IMR-90 (cell line): ENCODE measurements at regions not wholly inside any gene's neighbourhood (a gene's known extent, or its start where the extent isn't known, plus 50 kb on each side); places are given as distances from the start of the nearest gene placed in this dataset.

Experiments
- ATAC-seq: fragments of 200-7000 bp; cut with Tn5 transposase; 2 replicates; pipeline ENCODE4 v1.9.1; 2020; ENCODE audit warnings: low read depth, mild to moderate bottlenecking, moderate library complexity
- BruUV-seq: library from RNA; stranded (reverse); fragments of 400-500 nt; replicated peaks from 2 replicates; lab custom pipeline; 2021; lab: Mats Ljungman, UMichigan
- CTCF ChIA-PET: fragments of 300-600 bp; formaldehyde crosslinking; extraction: SDS; loops from one replicate; lab custom pipeline; 2021; ENCODE audit warnings: antibody characterized with exemption; lab: Yijun Ruan, JAX
- POLR2A ChIA-PET: fragments of 300-600 bp; sonication (Branson Sonifier 250); formaldehyde crosslinking; loops from one replicate; lab custom pipeline; 2022; ENCODE audit warnings: antibody characterized with exemption; ENCODE audit not compliant: unreplicated experiment; lab: Charles Lee
- DNase-seq: peaks from one replicate; pipeline ENCODE4 v3.0.0; 2013
- H2AFZ ChIP-seq: replicated peaks from 2 replicates; pipeline ENCODE3; 2013; ENCODE audit warnings: low read length, mild to moderate bottlenecking; ENCODE audit not compliant: poor library complexity
- H2AK5ac ChIP-seq: 2 replicates; pipeline ENCODE4 v1.6.1; 2013; ENCODE audit warnings: low read depth, low read length, inconsistent platforms
- H2AK9ac ChIP-seq: replicated peaks from 2 replicates; pipeline ENCODE3; 2013; ENCODE audit warnings: mild to moderate bottlenecking, low read depth, low read length, moderate library complexity; ENCODE audit not compliant: poor library complexity
- H2BK120ac ChIP-seq: 2 replicates; pipeline ENCODE4 v1.6.1; 2013; ENCODE audit warnings: low read depth, low read length, inconsistent platforms
- H2BK15ac ChIP-seq: 3 replicates; pipeline ENCODE4 v1.6.1; 2013; ENCODE audit warnings: low read depth, low read length, inconsistent platforms
- H2BK20ac ChIP-seq: 2 replicates; pipeline ENCODE4 v1.6.1; 2013; ENCODE audit warnings: low read depth, mild to moderate bottlenecking, inconsistent platforms, low read length, moderate library complexity
- H2BK5ac ChIP-seq: 2 replicates; pipeline ENCODE4 v1.6.1; 2013; ENCODE audit warnings: mild to moderate bottlenecking, low read depth, low read length, inconsistent platforms; ENCODE audit not compliant: poor library complexity, severe bottlenecking
- H3K14ac ChIP-seq: replicated peaks from 2 replicates; pipeline ENCODE4 v1.6.1; 2013; ENCODE audit warnings: low read depth, low read length, inconsistent platforms
- H3K18ac ChIP-seq: 2 replicates; pipeline ENCODE4 v1.6.1; 2013; ENCODE audit warnings: low read depth, low read length, control low read depth
- H3K23ac ChIP-seq: 2 replicates; pipeline ENCODE4 v1.6.1; 2013; ENCODE audit warnings: low read depth, low read length, inconsistent platforms
- H3K27ac ChIP-seq: 2 replicates; pipeline ENCODE4 v1.5.1; 2013; ENCODE audit warnings: mild to moderate bottlenecking, control low read depth, low read length; ENCODE audit not compliant: insufficient read depth
- H3K27me3 ChIP-seq: 2 replicates; pipeline ENCODE4 v1.6.1; 2013; ENCODE audit warnings: low read length; ENCODE audit not compliant: control insufficient read depth, insufficient read depth
- H3K36me3 ChIP-seq: 2 replicates; pipeline ENCODE4 v1.6.1; 2013; ENCODE audit warnings: low read length, mixed read lengths; ENCODE audit not compliant: control insufficient read depth, insufficient read depth
- H3K4ac ChIP-seq: 2 replicates; pipeline ENCODE4 v1.6.1; 2013; ENCODE audit warnings: low read depth, low read length, inconsistent platforms
- H3K4me1 ChIP-seq: 2 replicates; pipeline ENCODE4 v1.6.1; 2013; ENCODE audit warnings: low read length, mixed read lengths; ENCODE audit not compliant: control insufficient read depth, insufficient read depth
- H3K4me2 ChIP-seq: 2 replicates; pipeline ENCODE4 v1.6.1; 2013; ENCODE audit warnings: low read depth, mild to moderate bottlenecking, control low read depth, low read length, moderate library complexity
- H3K4me3 ChIP-seq: 2 replicates; pipeline ENCODE4 v1.5.1; 2013; ENCODE audit warnings: low read depth, mild to moderate bottlenecking, control low read depth, low read length, moderate library complexity; ENCODE audit not compliant: insufficient read depth
- H3K56ac ChIP-seq: 2 replicates; pipeline ENCODE4 v1.6.1; 2013; ENCODE audit warnings: low read length, inconsistent platforms; ENCODE audit not compliant: insufficient read depth; ENCODE audit errors: extremely low read depth
- H3K79me1 ChIP-seq, 2 experiments: 2 replicates each; pipeline ENCODE4 v1.6.1; 2013; ENCODE audit warnings: low read length in 2 of 2, inconsistent platforms in 1 of 2, low read depth in 1 of 2
- H3K9ac ChIP-seq: 2 replicates; pipeline ENCODE4 v1.6.1; 2013; ENCODE audit warnings: low read depth, low read length, control low read depth
- H3K9me1 ChIP-seq: 2 replicates; pipeline ENCODE4 v1.6.1; 2013; ENCODE audit warnings: low read length, inconsistent platforms; ENCODE audit not compliant: insufficient read depth
- H3K9me3 ChIP-seq: 2 replicates; pipeline ENCODE4 v1.6.1; 2013; ENCODE audit warnings: low read length; ENCODE audit not compliant: control insufficient read depth, insufficient read depth
- H4K20me1 ChIP-seq: 2 replicates; pipeline ENCODE4 v1.6.1; 2013; ENCODE audit warnings: low read length, inconsistent platforms; ENCODE audit not compliant: insufficient read depth
- H4K5ac ChIP-seq: 2 replicates; pipeline ENCODE4 v1.6.1; 2013; ENCODE audit warnings: mild to moderate bottlenecking, low read depth, low read length, control low read depth
- H4K8ac ChIP-seq, 2 experiments: 2 replicates each; pipeline ENCODE4 v1.6.1; 2013; ENCODE audit warnings: low read depth in 2 of 2, low read length in 2 of 2, control low read depth in 1 of 2, inconsistent platforms in 1 of 2
- H4K91ac ChIP-seq: 2 replicates; pipeline ENCODE4 v1.6.1; 2013; ENCODE audit warnings: low read depth, low read length, inconsistent platforms; ENCODE audit not compliant: insufficient read depth
- BHLHE40 ChIP-seq: fragments of 150-350 bp; IDR thresholded peaks from 2 replicates; pipeline ENCODE4 v1.6.1; 2016; ENCODE audit warnings: mild to moderate bottlenecking, low read depth, low read length
- CEBPB ChIP-seq: IDR thresholded peaks from 2 replicates; pipeline ENCODE4 v1.6.1; 2012; ENCODE audit warnings: low read depth, low read length, improper control_type of control experiment
- CHD1 ChIP-seq: IDR thresholded peaks from 2 replicates; pipeline ENCODE4 v1.6.1; 2012; ENCODE audit warnings: low read depth, low read length, improper control_type of control experiment
- FOS ChIP-seq: fragments of 150-350 bp; IDR thresholded peaks from 2 replicates; pipeline ENCODE4 v1.6.1; 2016; ENCODE audit warnings: low read depth, low read length
- MAFK ChIP-seq: IDR thresholded peaks from 2 replicates; pipeline ENCODE4 v1.6.1; 2012; ENCODE audit warnings: low read depth, low read length, improper control_type of control experiment
- MAZ ChIP-seq: IDR thresholded peaks from 2 replicates; pipeline ENCODE4 v1.6.1; 2012; ENCODE audit warnings: low read depth, mild to moderate bottlenecking, low read length, improper control_type of control experiment, moderate library complexity, borderline replicate concordance
- MXI1 ChIP-seq: IDR thresholded peaks from 2 replicates; pipeline ENCODE4 v1.6.1; 2012; ENCODE audit warnings: low read depth, mild to moderate bottlenecking, low read length, moderate library complexity, borderline replicate concordance
- NFE2L2 ChIP-seq: fragments of 150-350 bp; IDR thresholded peaks from 2 replicates; pipeline ENCODE4 v1.6.1; 2016; ENCODE audit warnings: low read depth, mild to moderate bottlenecking, low read length
- POLR2A ChIP-seq: IDR thresholded peaks from 2 replicates; pipeline ENCODE4 v1.6.1; 2012; ENCODE audit warnings: mild to moderate bottlenecking, low read depth, low read length
- RAD21 ChIP-seq: IDR thresholded peaks from 2 replicates; pipeline ENCODE4 v1.6.1; 2012; ENCODE audit warnings: low read length, improper control_type of control experiment
- RCOR1 ChIP-seq: IDR thresholded peaks from 2 replicates; pipeline ENCODE4 v1.6.1; 2012; ENCODE audit warnings: mild to moderate bottlenecking, low read length, improper control_type of control experiment; ENCODE audit not compliant: insufficient replicate concordance
- RFX5 ChIP-seq: IDR thresholded peaks from 2 replicates; pipeline ENCODE4 v1.8.0; 2012; ENCODE audit warnings: low read depth, mild to moderate bottlenecking, low read length, moderate library complexity
- SMC3 ChIP-seq: fragments of 150-350 bp; IDR thresholded peaks from 2 replicates; pipeline ENCODE4 v1.6.1; 2016; ENCODE audit warnings: low read depth, mild to moderate bottlenecking, antibody characterized with exemption, low read length, moderate library complexity
- WGBS, 2 experiments: methylation state at CpG; one replicate each; pipeline versions ENCODE4 v1.1.5 to v1.1.7; 2013; ENCODE audit warnings: missing lambda C conversion rate in 2 of 2; ENCODE audit not compliant: insufficient read length in 1 of 2; ENCODE audit errors: extremely low coverage in 2 of 2; 5-methylcytosine and 5-hydroxymethylcytosine counted together
- dilution Hi-C: fragments of 300-500 bp; cut with HindIII; formaldehyde crosslinking; loops from one replicate; pipeline ENCODE4 v1.14.3; 2018; ENCODE audit warnings: low sequenced_read_pairs; ENCODE audit not compliant: unreplicated experiment
- in situ Hi-C: fragments of 300-500 bp; cut with MboI; formaldehyde crosslinking; loops from 3 replicates; pipeline ENCODE4 v1.14.3; 2019; ENCODE audit warnings: low sequenced_read_pairs, inconsistent platforms, mixed read lengths
- intact Hi-C: fragments of 100-400 bp; cut with micrococcal nuclease; formaldehyde crosslinking; loops from 2 replicates; pipeline ENCODE4 v1.10.0; 2022
- TF ChIP-seq, protein P1 (sequence below): fragments of 150-350 bp; IDR thresholded peaks from 2 replicates; pipeline ENCODE4 v1.6.1; 2016; ENCODE audit warnings: low read depth, mild to moderate bottlenecking, low read length, moderate library complexity, borderline replicate concordance
- TF ChIP-seq, protein P2 (sequence below): fragments of 150-350 bp; IDR thresholded peaks from 2 replicates; pipeline ENCODE4 v1.6.1; 2017; ENCODE audit warnings: mild to moderate bottlenecking, antibody characterized with exemption, low read length, low read depth
- TF ChIP-seq, protein P3 (sequence below): conservative IDR thresholded peaks from 2 replicates; pipeline ENCODE4 v1.5.1; 2012; ENCODE audit warnings: mild to moderate bottlenecking, low read depth, low read length, improper control_type of control experiment

DNA sequence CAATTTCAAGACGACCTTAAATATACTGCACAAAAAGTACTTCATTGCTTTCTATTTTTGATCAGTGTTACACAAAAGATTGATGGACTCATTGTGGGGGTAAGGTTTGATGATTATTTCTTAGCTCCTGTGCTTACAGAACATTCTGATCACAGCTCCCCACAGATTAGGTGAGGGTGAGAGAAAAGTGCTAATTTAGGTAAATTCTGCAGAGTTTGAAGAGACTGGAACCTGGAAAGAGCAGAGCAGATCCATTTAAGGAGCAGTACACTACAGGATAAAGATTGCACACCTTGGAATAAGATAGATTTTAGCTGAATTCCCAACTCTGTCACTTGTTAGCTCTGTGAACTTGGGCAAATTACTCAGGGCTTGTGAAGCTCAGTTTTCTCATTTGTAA lies 291.9 kb upstream of the CDH7 start:
- no peaks in the 10 kb centered on the region for H4K20me1 ChIP-seq
- H2AFZ ChIP-seq, result no peak overlapping the region
- H3K56ac ChIP-seq, result no peak overlapping the region
- H3K18ac ChIP-seq, result no peak overlapping the region
- dilution Hi-C loops (no loop called here), intact Hi-C loops (no loop called here), in situ Hi-C loops (no loop called here)
- no peak overlapping the region for H2BK120ac ChIP-seq
- no CpG with 5 or more reads among the region's 1 CpG for WGBS, 2 experiments
- ChIA-PET CTCF (no interaction called here), POLR2A (no interaction called here)
- no peak overlapping the region for H3K4me2 ChIP-seq
- no peak overlapping the region for H3K9ac ChIP-seq
- H3K4me1 ChIP-seq, result no peaks in the 10 kb centered on the region
- no peak overlapping the region for H3K4me3 ChIP-seq
- no peak for DNase-seq
- H3K4ac ChIP-seq, result no peak overlapping the region
- H2AK5ac ChIP-seq, result no peak overlapping the region
- no peak for ATAC-seq
- H3K9me1 ChIP-seq, result no peaks in the 10 kb centered on the region
- no peak overlapping the region for H2BK20ac ChIP-seq
- TF ChIP-seq BHLHE40 (no peak), RFX5 (no peak), RCOR1 (no peak), MAZ (no peak), CHD1 (no peak), MXI1 (no peak), SMC3 (no peak), RAD21 (no peak), FOS (no peak), POLR2A (no peak), CEBPB (no peak), NFE2L2 (no peak), MAFK (no peak)
- TF ChIP-seq, protein P1, sequence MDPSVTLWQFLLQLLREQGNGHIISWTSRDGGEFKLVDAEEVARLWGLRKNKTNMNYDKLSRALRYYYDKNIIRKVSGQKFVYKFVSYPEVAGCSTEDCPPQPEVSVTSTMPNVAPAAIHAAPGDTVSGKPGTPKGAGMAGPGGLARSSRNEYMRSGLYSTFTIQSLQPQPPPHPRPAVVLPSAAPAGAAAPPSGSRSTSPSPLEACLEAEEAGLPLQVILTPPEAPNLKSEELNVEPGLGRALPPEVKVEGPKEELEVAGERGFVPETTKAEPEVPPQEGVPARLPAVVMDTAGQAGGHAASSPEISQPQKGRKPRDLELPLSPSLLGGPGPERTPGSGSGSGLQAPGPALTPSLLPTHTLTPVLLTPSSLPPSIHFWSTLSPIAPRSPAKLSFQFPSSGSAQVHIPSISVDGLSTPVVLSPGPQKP, result no peak
- TF ChIP-seq, protein P2, sequence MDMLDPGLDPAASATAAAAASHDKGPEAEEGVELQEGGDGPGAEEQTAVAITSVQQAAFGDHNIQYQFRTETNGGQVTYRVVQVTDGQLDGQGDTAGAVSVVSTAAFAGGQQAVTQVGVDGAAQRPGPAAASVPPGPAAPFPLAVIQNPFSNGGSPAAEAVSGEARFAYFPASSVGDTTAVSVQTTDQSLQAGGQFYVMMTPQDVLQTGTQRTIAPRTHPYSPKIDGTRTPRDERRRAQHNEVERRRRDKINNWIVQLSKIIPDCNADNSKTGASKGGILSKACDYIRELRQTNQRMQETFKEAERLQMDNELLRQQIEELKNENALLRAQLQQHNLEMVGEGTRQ, result no peak
- TF ChIP-seq, protein P3, sequence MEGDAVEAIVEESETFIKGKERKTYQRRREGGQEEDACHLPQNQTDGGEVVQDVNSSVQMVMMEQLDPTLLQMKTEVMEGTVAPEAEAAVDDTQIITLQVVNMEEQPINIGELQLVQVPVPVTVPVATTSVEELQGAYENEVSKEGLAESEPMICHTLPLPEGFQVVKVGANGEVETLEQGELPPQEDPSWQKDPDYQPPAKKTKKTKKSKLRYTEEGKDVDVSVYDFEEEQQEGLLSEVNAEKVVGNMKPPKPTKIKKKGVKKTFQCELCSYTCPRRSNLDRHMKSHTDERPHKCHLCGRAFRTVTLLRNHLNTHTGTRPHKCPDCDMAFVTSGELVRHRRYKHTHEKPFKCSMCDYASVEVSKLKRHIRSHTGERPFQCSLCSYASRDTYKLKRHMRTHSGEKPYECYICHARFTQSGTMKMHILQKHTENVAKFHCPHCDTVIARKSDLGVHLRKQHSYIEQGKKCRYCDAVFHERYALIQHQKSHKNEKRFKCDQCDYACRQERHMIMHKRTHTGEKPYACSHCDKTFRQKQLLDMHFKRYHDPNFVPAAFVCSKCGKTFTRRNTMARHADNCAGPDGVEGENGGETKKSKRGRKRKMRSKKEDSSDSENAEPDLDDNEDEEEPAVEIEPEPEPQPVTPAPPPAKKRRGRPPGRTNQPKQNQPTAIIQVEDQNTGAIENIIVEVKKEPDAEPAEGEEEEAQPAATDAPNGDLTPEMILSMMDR, result no peak
- H3K27me3 ChIP-seq, result no peaks in the 10 kb centered on the region
- H4K91ac ChIP-seq, result no peak overlapping the region
- no peak overlapping the region for H2BK15ac ChIP-seq
- H3K9me3 ChIP-seq, result peaks cover 5% of the 10 kb centered on the region; the same call in 1 of the 2 replicates
- H3K14ac ChIP-seq, result no peak overlapping the region
- H3K36me3 ChIP-seq, result no peaks in the 10 kb centered on the region
- H3K27ac ChIP-seq, result no peak overlapping the region
- no peaks in the 10 kb centered on the region for H3K79me1 ChIP-seq
- BruUV-seq, result no TSS peak
- H4K8ac ChIP-seq, result no peak overlapping the region
- H3K23ac ChIP-seq, result no peak overlapping the region
- H2BK5ac ChIP-seq, result no peak overlapping the region
- no peak overlapping the region for H4K5ac ChIP-seq
- no peak overlapping the region for H2AK9ac ChIP-seq
